H9 (cell line): ENCODE measurements at regions not wholly inside any gene's neighbourhood (a gene's known extent, or its start where the extent isn't known, plus 50 kb on each side); places are given as distances from the start of the nearest gene placed in this dataset.

Source experiments
- DNase-seq: peaks from one replicate; pipeline ENCODE4 v3.0.0-alpha.2; 2017
- H2AFZ ChIP-seq: one replicate; pipeline ENCODE4 v1.6.1; 2013; ENCODE audit warnings: mild to moderate bottlenecking, low read length, control low read depth, moderate library complexity
- H2AK5ac ChIP-seq: 2 replicates; pipeline ENCODE4 v1.6.1; 2013; ENCODE audit warnings: low read length, control low read depth, mixed read lengths; ENCODE audit not compliant: insufficient read length
- H2BK120ac ChIP-seq: one replicate; pipeline ENCODE4 v1.6.1; 2013; ENCODE audit warnings: low read depth, mild to moderate bottlenecking, low read length, control low read depth, inconsistent platforms; ENCODE audit not compliant: poor library complexity, severe bottlenecking
- H2BK12ac ChIP-seq: 2 replicates; pipeline ENCODE4 v1.6.1; 2013; ENCODE audit warnings: low read length, control low read depth, mixed read lengths, low read depth; ENCODE audit not compliant: insufficient read length
- H2BK15ac ChIP-seq: 2 replicates; pipeline ENCODE4 v1.6.1; 2013; ENCODE audit warnings: low read depth, low read length, control low read depth
- H2BK20ac ChIP-seq: one replicate; pipeline ENCODE4 v1.6.1; 2013; ENCODE audit warnings: low read depth, mild to moderate bottlenecking, low read length, control low read depth, inconsistent platforms; ENCODE audit not compliant: poor library complexity, severe bottlenecking
- H2BK5ac ChIP-seq: 2 replicates; pipeline ENCODE4 v1.6.1; 2013; ENCODE audit warnings: low read length, control low read depth, mixed read lengths; ENCODE audit not compliant: insufficient read length
- H3K14ac ChIP-seq: 2 replicates; pipeline ENCODE4 v1.6.1; 2013; ENCODE audit warnings: low read length, control low read depth; ENCODE audit not compliant: insufficient read depth
- H3K18ac ChIP-seq: 2 replicates; pipeline ENCODE4 v1.6.1; 2013; ENCODE audit warnings: low read depth, mild to moderate bottlenecking, mixed read lengths, low read length, control low read depth; ENCODE audit not compliant: insufficient read length
- H3K23ac ChIP-seq: 2 replicates; pipeline ENCODE4 v1.6.1; 2013; ENCODE audit warnings: low read length, control low read depth, mixed read lengths, low read depth; ENCODE audit not compliant: insufficient read length
- H3K23me2 ChIP-seq: 2 replicates; pipeline ENCODE4 v1.6.1; 2013; ENCODE audit warnings: low read depth, mild to moderate bottlenecking, mixed read lengths, low read length, control low read depth; ENCODE audit not compliant: insufficient read length, poor library complexity, severe bottlenecking
- H3K27ac ChIP-seq: 2 replicates; pipeline ENCODE4 v1.5.1; 2013; ENCODE audit warnings: low read length, control low read depth, mixed read lengths, low read depth; ENCODE audit not compliant: insufficient read length
- H3K27me3 ChIP-seq: 2 replicates; pipeline ENCODE4 v1.6.1; 2013; ENCODE audit warnings: low read length, control low read depth, inconsistent platforms; ENCODE audit not compliant: insufficient read depth
- H3K4ac ChIP-seq: 2 replicates; pipeline ENCODE4 v1.6.1; 2013; ENCODE audit warnings: low read depth, mild to moderate bottlenecking, control low read depth, inconsistent platforms, low read length, moderate library complexity
- H3K4me1 ChIP-seq: 2 replicates; pipeline ENCODE4 v1.6.1; 2013; ENCODE audit warnings: low read length, control low read depth, inconsistent platforms; ENCODE audit not compliant: insufficient read depth
- H3K4me2 ChIP-seq: 2 replicates; pipeline ENCODE4 v1.6.1; 2013; ENCODE audit warnings: low read length, control low read depth, mixed read lengths; ENCODE audit not compliant: insufficient read length, insufficient read depth
- H3K56ac ChIP-seq: 2 replicates; pipeline ENCODE4 v1.6.1; 2013; ENCODE audit warnings: low read depth, mild to moderate bottlenecking, mixed read lengths, low read length, control low read depth; ENCODE audit not compliant: insufficient read length
- H3K79me1 ChIP-seq: 2 replicates; pipeline ENCODE4 v1.6.1; 2013; ENCODE audit warnings: low read depth, mild to moderate bottlenecking, moderate library complexity, low read length, control low read depth, inconsistent platforms; ENCODE audit not compliant: insufficient read depth, poor library complexity, severe bottlenecking
- H3K79me2 ChIP-seq: 2 replicates; pipeline ENCODE4 v1.6.1; 2013; ENCODE audit warnings: low read length, control low read depth, inconsistent platforms; ENCODE audit not compliant: insufficient read depth
- H3K9ac ChIP-seq: 2 replicates; pipeline ENCODE4 v1.6.1; 2013; ENCODE audit warnings: low read length, control low read depth, mixed read lengths; ENCODE audit not compliant: insufficient read length; ENCODE audit errors: extremely low read depth
- H3K9me3 ChIP-seq: one replicate; pipeline ENCODE4 v1.6.1; 2013; ENCODE audit warnings: low read depth, low read length, inconsistent platforms; ENCODE audit not compliant: control insufficient read depth
- H3T11ph ChIP-seq: one replicate; pipeline ENCODE4 v1.6.1; 2013; ENCODE audit warnings: mild to moderate bottlenecking, low read length, control low read depth, inconsistent platforms
- H4K20me1 ChIP-seq: one replicate; pipeline ENCODE4 v1.6.1; 2013; ENCODE audit not compliant: control insufficient read depth, insufficient read length, insufficient read depth
- H4K5ac ChIP-seq: 2 replicates; pipeline ENCODE4 v1.6.1; 2013; ENCODE audit warnings: low read depth, mild to moderate bottlenecking, mixed read lengths, low read length, control low read depth; ENCODE audit not compliant: insufficient read length
- H4K8ac ChIP-seq: replicated peaks from 2 replicates; pipeline ENCODE4 v1.6.1; 2013; ENCODE audit warnings: low read length, control low read depth, mixed read lengths, low read depth; ENCODE audit not compliant: insufficient read length
- H4K91ac ChIP-seq: 2 replicates; pipeline ENCODE4 v1.6.1; 2013; ENCODE audit warnings: low read depth, mild to moderate bottlenecking, moderate library complexity, mixed read lengths, low read length, control low read depth; ENCODE audit not compliant: insufficient read length
- H3K27ac Mint-ChIP-seq, 3 experiments: 2 replicates in 2 of 3; 3 replicates in 1 of 3; pipeline ENCODE4 v1.8.0; 2020 to 2021; ENCODE audit warnings: mixed read lengths in 3 of 3, mild to moderate bottlenecking in 1 of 3, moderate library complexity in 1 of 3
- H3K27me3 Mint-ChIP-seq: 2 replicates; pipeline ENCODE4 v1.8.0; 2021; ENCODE audit warnings: low read depth, mild to moderate bottlenecking, moderate library complexity, mixed read lengths
- H3K36me3 Mint-ChIP-seq, 3 experiments: 2 replicates in 2 of 3; 3 replicates in 1 of 3; pipeline ENCODE4 v1.8.0; 2020 to 2021; ENCODE audit warnings: low read depth in 3 of 3, mixed read lengths in 3 of 3; ENCODE audit not compliant: insufficient read depth in 1 of 3
- H3K4me1 Mint-ChIP-seq, 2 experiments: 2 replicates each; pipeline ENCODE4 v1.8.0; 2020; ENCODE audit warnings: mixed read lengths in 2 of 2
- H3K4me3 Mint-ChIP-seq, 2 experiments: 2 replicates in 1 of 2; 3 replicates in 1 of 2; pipeline ENCODE4 v1.8.0; 2020 to 2021; ENCODE audit warnings: mild to moderate bottlenecking in 2 of 2, mixed read lengths in 2 of 2, moderate library complexity in 1 of 2
- H3K9me3 Mint-ChIP-seq, 2 experiments: 2 replicates in 1 of 2; 3 replicates in 1 of 2; pipeline ENCODE4 v1.8.0; 2020; ENCODE audit warnings: mild to moderate bottlenecking in 2 of 2, mixed read lengths in 2 of 2, moderate library complexity in 1 of 2
- WGBS: extraction: QIAGEN DNeasy Blood & Tissue Kit; methylation state at CpG from one replicate; pipeline ENCODE4 v1.1.7; 2013; ENCODE audit warnings: missing lambda C conversion rate, low lambda C conversion rate, mixed read lengths; ENCODE audit not compliant: insufficient read length; ENCODE audit errors: extremely low coverage; 5-methylcytosine and 5-hydroxymethylcytosine counted together
- TF ChIP-seq, protein P1 (sequence below): fragments of 200-600 bp; sonication (generic); conservative IDR thresholded peaks from 3 replicates; pipeline ENCODE4 v1.8.0; 2021; ENCODE audit warnings: antibody characterized with exemption, mild to moderate bottlenecking

DNA sequence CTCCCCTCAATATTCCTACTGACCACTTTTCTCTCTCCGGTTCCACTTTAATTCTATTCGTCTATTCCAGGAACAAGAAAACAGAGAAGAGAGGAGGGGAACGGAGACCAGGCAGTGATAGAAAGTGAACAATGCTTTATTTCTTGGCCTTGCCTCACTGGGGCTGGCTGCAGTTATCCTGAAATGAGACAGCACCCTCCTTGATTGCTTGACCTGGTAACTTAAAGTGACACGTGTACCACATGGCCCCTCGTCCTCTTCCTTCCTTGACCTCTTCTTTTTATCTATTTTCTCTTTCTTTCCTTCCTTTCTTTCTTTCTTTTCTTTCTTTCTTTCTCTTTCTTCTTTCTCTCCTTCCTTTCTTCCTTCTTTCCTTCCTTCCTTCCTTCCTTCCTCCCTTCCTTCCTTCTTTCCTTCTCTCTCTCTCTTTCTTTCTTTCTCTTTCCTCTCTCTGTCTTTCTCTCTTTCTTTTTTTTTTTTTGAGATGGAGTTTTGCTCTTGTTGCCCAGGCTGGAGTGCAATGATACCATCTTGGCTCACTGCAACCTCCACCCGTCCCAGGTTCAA is 52.8 kb upstream of the CLMP start:
- Histone ChIP-seq H3K4me1 (peaks cover 7% of the 10 kb centered on the region; the same call in 1 of the 2 replicates), H3K79me1 (no peaks in the 10 kb centered on the region), H2BK120ac (no peak overlapping the region), H3K9ac (no peak overlapping the region), H2AK5ac (no peak overlapping the region), H3K18ac (no peak overlapping the region), H2AFZ (no peak overlapping the region), H4K20me1 (no peaks in the 10 kb centered on the region), H3K4ac (no peak overlapping the region), H3K9me3 (no peaks in the 10 kb centered on the region), H3K23ac (no peak overlapping the region), H3T11ph (no peak overlapping the region), H2BK12ac (no peak overlapping the region), H2BK20ac (no peak overlapping the region), H4K5ac (no peak overlapping the region), H2BK5ac (no peak overlapping the region), H3K14ac (no peak overlapping the region), H3K27me3 (no peaks in the 10 kb centered on the region), H4K8ac (no peak overlapping the region), H3K23me2 (no peaks in the 10 kb centered on the region), H3K79me2 (no peaks in the 10 kb centered on the region), H3K4me2 (no peak overlapping the region), H3K56ac (no peak overlapping the region), H2BK15ac (no peak overlapping the region), H4K91ac (no peak overlapping the region), H3K27ac (no peak overlapping the region)
- no CpG with 5 or more reads among the region's 6 CpGs for WGBS
- Mint-ChIP-seq H3K36me3 (no peaks in the 10 kb centered on the region), H3K27me3 (peaks cover 1% of the 10 kb centered on the region), H3K4me1 (peaks cover 15 to 21% of the 10 kb centered on the region in 2 experiments), H3K9me3 (no peaks in the 10 kb centered on the region; a peak in 1 of 5 replicates), H3K4me3 (no peak overlapping the region; a peak in 1 of 5 replicates), H3K27ac (no peak overlapping the region)
- DNase-seq = no peak
- TF ChIP-seq, protein P1, sequence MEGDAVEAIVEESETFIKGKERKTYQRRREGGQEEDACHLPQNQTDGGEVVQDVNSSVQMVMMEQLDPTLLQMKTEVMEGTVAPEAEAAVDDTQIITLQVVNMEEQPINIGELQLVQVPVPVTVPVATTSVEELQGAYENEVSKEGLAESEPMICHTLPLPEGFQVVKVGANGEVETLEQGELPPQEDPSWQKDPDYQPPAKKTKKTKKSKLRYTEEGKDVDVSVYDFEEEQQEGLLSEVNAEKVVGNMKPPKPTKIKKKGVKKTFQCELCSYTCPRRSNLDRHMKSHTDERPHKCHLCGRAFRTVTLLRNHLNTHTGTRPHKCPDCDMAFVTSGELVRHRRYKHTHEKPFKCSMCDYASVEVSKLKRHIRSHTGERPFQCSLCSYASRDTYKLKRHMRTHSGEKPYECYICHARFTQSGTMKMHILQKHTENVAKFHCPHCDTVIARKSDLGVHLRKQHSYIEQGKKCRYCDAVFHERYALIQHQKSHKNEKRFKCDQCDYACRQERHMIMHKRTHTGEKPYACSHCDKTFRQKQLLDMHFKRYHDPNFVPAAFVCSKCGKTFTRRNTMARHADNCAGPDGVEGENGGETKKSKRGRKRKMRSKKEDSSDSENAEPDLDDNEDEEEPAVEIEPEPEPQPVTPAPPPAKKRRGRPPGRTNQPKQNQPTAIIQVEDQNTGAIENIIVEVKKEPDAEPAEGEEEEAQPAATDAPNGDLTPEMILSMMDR = no peak
